GM18873 (cell line): ENCODE measurements at regions not wholly inside any gene's neighbourhood (a gene's known extent, or its start where the extent isn't known, plus 50 kb on each side); places are given as distances from the start of the nearest gene placed in this dataset.
"Not testable (repeated sequence)": the region's sequence is repeated elsewhere in the genome, so short reads cannot be mapped to it uniquely, and the experiment has no call there.

ENCODE experiments used
- ATAC-seq: cut with Tn5 transposase; IDR thresholded peaks from one replicate; pipeline ENCODE4 v1.9.1; 2021; ENCODE audit warnings: mild to moderate bottlenecking, moderate library complexity, moderate number of reproducible peaks; ENCODE audit not compliant: unreplicated experiment, low FRiP score

DNA sequence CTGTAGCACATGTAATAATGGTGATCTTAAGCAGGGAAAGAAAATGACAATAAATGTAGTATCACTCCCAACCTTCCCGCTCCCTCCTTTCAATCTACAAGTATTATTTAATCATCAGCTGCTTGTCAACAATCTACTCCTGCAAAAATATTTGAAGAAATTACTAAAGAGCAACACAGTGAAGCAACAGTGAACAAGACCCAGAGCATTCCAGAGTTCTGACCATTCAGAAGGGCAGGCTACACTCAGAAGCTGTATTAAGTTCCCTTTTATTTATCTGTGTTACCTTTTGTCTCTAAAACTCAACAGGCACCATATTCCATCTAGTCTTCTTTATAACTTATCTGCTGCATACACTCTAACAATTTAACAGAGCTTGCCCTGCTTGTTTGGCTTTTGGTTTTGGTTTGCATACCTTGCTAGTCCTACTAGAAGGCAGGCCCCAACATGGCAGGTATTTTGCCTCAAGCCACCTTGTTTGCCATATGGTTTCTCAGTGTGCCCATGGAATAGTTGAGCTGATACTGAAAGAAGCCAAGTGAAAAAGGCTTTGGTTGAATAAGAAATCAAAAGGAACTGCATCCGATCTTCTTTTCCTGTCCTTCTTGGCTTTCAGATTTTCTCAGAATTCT lies 253.9 kb downstream of the CEMIP2 start:
- no peak for ATAC-seq

DNA sequence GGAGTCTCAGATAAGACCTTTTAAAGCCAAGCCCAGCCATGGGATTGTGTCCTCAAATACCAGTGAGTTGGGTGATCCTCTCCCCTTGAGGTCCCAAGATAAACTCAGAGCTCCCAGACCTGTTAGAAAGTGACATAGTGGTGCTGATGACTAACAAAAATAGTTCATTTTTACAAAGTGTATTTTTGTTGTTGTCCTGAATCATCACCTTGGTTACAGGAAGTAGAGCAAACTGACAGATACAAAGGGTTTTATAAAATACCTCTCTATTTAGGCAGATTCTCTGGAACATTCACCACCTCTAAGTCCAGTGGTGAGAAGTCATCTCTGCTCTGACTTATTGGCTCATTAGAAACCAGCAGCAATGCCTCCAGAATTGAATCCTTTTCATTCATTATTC lies 259.3 kb downstream of the CEMIP2 start:
- no peak for ATAC-seq

DNA sequence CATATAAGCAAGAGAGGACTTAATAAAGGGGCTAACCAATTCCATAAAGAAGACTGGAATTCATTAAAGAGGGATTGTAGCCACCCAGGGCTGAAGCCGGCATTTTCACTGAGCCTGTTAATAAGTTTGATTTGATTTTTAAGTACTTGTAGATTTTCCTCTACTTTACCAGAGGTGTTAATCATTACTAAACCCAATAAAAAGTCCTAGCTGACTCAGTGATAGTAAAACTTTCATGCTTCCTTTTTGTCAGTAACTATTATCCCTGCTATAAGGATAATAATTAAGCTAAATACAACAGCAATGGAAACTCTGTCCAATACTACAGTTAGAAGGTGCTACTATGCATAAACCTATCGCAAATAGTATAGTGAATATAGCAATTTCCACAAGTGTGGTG lies 260.2 kb downstream of the CEMIP2 start:
- ATAC-seq: not testable (repeated sequence)

DNA sequence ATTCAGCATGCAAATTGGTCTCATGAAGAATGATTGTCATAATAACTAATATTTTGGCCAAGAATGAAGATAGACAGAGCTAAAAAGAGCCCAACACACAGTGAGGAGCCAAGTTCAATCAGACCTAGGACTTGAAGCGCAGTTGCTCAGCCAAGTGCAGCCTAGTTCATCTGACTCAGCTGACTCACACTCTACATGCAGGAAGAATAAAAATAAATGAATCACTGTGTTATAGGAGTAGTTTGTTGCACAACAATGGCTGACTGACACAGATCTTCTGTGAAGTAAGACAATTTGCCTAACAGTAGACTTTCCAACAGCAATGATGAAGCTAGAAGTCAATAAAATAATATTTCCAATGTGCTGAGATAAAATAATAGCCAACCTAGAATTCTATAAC lies 261.5 kb downstream of the CEMIP2 start:
- ATAC-seq: no peak

DNA sequence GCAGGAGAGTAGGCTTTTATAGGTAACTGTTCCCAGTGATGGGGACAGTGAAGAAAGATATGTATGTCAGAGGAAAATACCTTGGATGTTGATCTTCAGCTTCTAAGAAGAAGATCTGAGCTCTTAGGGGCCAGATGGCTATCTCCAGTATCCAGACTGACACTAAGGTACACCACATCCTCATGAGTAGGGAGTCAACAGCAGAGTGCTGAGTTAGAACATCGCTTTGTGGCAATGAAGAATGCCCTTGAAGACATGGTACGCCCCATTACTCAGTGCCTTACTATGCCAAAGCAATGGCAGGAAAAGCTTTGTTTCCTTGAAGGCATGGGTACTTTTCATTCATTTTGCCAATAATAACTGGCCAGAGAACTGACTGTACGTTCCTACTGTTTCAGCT lies 263.7 kb downstream of the CEMIP2 start:
- no peak for ATAC-seq

DNA sequence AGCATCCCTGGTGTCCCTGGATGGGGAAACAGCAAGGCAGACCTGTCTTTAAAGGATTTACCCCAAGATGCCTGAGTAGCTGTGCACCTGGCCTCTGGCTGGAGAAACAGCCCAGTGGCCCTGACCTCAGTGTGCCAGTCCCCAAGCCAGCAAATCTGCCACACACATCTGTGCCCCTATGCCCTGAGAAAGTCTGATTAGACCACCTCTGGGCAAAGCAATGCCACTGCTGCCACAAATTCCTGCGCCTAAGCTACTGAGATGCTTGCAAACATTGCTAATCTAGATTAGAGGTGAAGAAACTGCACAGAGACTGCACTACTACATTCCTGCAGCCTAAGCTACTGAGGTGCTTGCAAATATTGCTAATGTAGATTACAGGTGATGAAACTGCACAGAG lies 269.6 kb downstream of the CEMIP2 start:
- ATAC-seq: no peak

DNA sequence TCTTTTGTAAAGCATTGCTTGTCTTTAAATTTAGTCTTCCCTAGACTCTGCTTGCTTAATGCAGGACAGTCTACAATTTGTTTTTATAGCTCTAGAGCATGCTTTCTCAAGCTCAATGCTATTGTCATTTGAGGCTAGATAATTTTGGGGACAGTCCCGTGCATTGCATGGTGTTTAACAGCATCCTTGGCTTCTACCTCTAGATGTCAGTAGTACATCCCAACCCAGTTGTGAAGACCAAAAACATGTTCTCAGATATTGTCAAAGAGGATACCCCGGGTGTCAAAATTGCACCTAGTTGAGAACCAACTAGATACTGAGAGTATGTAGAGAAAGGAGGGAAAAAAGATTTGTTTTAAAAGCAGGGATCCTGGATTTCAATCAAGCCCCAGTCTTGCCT lies 277.5 kb downstream of the CEMIP2 start:
- no peak for ATAC-seq

DNA sequence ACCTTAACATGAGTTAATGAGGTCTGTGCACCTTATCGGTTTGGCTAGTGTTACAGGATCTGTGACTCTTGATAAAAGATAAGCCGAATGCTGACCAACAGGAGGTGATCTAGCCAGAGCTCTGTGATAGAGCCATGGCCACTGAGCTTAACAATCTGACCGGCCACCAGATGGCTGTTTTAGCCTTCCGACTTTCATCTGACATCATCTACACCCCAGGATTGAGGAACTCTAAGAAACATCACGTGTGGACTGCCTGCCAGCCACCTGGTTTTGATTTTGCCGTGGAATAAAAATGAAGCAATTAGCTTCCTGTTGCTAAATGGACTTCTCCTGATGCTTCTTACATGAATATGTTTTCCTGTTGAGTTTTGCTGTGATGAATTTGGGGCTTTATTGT lies 281.3 kb downstream of the CEMIP2 start:
- ATAC-seq: no peak

DNA sequence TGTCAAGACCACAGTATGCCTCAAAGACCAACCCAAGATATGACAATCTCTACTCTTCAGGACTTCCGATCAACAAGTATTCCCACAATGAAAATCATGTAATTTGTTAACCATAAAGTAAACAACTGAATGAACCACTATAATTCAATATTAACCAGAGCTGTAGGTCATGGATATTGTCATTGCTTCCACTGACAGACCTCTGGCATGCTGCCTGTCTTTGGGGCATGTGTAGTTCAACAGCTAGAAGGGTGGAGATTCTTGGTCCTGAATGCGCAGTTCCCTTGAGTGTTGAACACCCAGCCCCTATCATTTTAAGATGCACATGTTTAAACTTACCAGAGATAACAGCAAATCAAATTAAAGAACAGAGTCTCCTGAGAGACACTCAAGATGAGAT lies 283.0 kb downstream of the CEMIP2 start:
- no peak for ATAC-seq

DNA sequence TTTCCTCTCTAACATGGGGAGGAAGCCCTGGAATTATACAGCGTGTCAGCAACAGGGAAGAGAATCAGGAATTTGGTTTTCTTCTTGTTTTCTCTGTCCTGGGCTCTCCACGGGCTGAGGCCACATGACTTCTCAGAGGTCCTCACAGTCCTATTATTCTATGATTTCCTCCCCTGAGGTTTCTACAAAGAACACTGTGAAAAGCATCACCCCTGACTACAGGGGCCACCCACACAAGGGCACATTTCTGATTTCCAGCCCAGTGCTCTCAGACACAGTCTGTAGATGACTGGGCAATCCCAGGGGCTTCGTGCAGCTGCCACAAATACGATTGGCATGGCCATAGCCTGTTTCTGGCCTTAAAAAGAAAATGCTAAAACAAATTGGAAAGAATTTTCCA lies 284.9 kb downstream of the CEMIP2 start:
- no peak for ATAC-seq

DNA sequence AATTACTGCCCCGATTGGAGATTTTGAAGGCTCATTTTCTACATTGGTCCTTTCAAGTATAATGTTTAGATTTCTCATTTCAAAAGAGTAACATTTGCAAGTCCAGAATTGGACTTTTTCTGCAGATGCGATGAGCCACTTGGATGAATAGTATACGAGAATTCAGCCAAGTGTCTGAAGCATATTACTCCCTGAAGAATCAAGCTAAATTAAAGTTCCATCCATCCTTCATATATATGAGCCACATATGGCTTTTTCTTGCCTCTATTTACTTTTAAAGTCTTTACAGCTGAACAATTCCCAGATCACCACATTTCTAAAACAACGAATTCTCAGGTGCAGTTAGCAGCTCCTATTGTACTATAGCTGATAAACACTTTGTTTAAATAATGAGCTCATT lies 288.7 kb downstream of the CEMIP2 start:
- ATAC-seq: no peak

DNA sequence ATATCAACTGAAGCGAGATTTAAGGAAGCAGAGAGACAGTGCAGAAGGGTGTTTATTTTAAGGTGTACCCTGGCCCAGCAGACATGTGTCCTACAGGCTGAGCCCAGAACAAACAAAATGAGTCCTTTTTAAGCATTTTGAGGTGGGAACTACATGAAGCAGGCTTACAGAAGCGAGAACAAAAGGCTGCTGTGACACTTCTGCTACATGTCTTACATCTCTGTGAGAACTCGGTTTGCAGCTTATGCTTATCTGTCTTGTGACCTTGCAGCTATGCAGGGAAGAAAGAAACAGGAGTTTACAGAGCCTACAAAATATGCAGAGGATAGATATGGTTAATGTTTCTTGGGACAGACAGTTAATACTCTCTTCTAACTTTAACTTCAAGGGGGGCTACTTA lies 295.9 kb downstream of the CEMIP2 start:
- no peak for ATAC-seq

DNA sequence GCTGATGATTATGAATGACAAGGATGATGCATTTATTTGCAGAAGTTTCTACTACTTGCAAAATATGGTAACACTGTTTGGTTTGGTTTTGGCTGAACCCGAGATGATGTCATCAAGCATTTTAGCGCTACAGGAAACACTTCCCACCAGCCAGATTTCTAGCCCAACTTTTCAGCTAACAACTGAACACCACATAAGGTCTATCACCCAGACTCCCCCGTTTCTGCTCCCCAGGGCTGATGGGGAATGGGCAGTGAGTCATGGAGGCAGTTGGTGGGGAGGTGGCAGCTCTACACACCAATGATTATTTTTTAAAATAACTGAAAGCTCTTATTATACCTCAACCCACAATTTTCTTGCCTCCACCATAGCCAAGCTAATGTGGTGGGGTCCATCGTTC lies 302.9 kb downstream of the CEMIP2 start:
- no peak for ATAC-seq

DNA sequence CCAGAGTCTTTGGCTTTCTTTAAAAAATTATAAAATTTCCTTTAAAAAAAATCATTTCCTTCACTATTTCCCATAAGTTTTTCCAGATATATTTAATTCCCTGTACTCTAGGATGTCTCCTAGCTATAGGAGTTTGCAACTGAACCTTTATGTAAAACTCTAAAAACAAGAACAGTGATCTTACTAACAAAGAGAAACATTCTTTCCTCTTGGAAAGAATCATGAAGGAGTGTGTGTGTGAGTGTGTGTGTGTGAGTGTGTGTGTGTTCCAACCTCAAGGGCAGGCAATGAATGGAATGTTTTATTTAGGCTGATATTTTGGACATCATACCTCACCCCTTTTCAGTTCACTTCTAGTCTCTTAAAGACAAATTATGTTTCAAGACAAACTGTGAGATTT lies 309.2 kb downstream of the CEMIP2 start:
- no peak for ATAC-seq

DNA sequence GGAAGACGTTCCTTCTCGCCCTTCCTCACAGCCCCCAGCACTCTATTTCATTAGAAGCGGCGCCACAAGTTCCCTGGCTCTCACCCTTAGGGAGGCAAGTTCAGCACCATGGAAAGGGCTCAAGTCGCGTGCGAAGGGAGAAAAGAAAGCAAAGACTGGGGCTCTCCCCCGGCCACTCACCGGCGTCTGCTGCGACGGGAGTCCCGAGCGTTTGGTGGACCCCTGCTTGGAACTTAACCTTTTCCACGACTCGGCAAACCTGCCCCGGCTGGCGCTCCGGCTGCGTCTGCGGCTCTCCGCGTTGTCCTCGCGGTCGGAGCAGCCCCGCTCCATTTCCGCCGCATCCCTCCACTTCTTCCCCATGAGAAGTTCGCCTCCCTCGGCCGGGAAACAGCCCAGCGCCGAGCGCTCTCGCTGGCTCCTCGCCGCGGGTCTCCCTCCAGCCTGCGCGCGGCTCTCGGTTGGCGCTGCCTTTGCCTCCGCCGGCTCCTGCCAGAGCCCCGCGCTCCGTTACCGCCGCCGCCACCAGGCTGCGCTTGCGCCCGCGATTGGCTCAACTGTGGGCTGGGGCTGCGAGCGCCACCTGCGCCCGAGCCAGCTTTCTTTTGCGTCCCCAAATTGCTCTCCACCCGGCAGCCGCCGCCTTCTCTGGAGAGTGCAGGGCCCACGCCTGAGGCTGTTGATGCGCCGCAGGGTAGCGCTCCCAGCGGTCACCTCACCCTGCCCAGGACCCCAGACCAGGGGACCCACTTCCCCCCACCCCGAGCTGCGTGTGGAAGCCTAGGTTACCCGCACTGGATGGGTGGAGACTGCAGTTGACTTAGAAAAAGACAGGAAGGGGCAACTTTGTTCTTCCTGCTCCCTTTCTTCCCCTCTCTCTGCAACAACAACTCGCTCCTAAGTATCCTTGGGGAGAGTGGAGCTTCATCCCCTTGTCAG lies 321.6 kb downstream of the CEMIP2 start:
- no peak for ATAC-seq

DNA sequence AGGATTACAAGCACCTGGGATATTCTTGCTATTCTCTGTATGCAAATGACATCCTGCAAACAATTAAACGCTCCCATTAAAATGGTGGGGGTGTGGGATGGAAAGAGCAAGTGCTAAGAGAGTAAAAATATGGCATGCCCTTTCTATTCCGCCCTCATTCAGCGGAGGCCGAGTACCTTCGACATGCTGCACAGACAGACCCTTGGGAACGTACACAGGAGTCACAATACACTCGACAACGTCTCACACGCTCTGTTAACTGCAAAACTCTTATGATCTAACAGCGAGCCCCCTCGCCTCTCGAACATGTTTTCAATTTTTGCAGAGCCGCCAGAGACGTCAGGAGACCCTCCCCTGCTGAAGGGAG lies 322.2 kb downstream of the CEMIP2 start:
- no peak for ATAC-seq

DNA sequence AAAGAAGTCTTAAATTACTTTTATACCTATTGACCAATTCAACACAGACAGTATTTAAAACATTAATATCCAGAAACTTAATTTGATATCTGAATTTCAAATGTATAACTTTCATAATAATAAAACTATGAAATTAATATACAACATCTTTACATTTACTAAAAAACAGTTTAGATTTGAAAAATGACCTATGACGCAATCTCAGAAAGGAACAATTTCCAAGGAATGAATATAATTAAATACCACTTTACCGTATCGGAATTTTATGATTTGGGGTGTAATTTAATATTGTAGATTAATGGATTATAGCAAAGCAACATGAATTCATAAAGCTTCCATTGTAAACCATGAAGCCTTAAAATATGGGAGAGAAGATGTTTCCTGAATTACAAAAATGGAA lies 321.5 kb upstream of the TRPM3 start:
- no peak for ATAC-seq

DNA sequence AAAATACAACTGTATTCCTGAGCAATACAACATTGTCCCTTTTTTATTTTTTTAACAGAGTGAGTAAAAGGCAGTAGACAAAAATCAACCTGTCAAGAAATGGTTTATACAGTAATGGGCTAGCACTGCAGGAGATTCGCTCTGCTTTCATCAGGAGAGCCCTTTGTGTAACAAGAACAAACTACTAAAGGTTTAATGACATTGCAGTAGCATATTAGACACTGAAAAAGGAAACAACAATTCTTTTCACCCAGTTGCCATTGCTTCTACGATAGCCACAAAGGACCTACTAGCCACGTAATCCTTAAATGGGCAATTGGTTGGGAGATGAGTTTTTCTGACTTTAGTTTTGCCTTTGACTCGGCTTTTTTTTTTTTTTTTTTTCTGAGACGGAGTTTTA lies 319.8 kb upstream of the TRPM3 start:
- no peak for ATAC-seq

DNA sequence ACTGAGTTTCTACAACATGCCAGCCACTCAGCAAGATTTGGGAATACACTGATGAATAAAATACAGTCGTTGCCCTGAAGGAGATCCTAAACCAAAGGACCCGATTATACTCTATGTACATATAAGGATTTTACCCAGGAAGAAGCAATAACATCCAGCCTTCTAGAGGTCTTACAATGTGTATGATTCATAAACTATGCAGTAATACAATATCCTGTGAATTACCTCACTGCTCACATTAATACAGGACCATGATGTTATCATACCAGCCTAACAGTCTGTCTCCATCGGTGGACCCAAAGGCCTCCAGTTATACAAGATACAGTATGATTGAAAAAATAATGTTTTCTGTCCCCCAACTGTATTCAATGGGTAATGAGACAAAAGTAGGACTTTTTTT lies 310.5 kb upstream of the TRPM3 start:
- ATAC-seq: no peak

DNA sequence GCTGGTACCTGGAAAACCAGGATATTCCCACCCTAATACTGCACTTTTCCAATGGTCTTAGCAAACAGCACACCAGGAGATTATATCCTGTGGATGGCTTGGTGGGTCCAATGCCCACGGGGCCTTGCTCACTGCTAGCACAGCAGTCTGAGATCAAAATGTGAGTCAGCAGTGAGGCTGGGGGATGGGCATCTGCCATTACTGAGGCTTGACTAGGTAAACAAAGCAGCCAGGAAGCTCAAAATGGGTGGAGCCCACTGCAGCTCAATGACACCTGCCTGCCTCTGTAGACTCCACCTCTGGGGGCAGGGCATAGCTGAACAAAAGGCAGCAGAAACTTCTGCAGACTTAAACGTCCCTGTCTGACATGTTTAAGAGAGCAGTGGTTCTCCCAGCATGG lies 285.9 kb upstream of the TRPM3 start:
- not testable (repeated sequence) for ATAC-seq

DNA sequence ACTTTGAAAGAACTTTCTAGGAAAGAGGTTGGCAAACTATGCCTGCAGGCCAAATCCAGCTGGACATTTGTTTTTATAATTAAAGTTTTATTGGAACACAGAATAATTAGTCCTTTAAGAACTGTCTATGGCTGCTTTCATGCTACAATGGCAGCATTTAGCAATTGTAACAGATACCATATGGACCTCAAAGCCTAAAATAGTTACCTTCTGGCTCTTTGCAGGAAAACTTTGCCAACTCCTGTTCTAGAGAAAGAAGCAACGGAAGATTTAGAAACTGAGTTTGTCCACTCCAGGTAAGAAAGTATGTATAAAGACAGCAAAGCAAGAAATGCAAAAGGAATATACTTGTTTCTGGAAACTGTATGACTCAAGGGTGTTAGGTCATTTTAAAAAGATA lies 281.7 kb upstream of the TRPM3 start:
- no peak for ATAC-seq

DNA sequence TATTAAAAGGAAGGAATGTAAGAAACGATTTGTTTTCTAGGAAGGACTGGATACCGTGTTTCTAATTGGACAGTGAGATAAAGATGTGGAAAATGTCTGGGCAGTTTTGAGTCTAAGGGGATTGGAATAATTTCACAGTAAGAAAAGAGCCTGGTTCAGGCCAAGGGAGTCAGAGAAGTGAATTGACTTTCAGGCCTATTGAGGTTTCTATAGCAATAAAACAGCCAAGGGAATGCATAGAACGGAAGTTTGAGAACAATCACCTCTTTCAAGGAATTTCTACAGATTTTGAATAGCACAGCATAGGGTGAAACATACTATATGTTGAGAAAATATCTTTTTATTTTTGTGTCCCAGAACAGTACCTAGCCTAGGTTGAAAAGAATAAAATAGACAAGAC lies 271.6 kb upstream of the TRPM3 start:
- ATAC-seq: no peak
